ENCODE measurements at regions not wholly inside any gene's neighbourhood (a gene's known extent, or its start where the extent isn't known, plus 50 kb on each side); places are given as distances from the start of the nearest gene placed in this dataset.

GRCh38 chr18:78477840-78478239 lies 501.8 kb upstream of the SALL3 start:
- no peak overlapping the region for H3K27ac Mint-ChIP-seq
- ATAC-seq (replicated peaks in 1 of 4) = no peak

GRCh38 chr18:78479443-78479842 lies 500.2 kb upstream of the SALL3 start:
- H3K27me3 ChIP-seq (replicated peaks in 1 of 2; ENCODE audit: control insufficient read depth in 2 of 2, extremely low read depth in 1 of 2, insufficient read depth in 2 of 2, low read length in 1 of 2) = peaks cover 0 to 2% of the 10 kb centered on the region in 2 experiments
- H3K4me3 ChIP-seq (ENCODE audit: control insufficient read depth in 1 of 2, extremely low read depth in 1 of 2, low read length in 1 of 2) = no peak overlapping the region
- H3K36me3 ChIP-seq (ENCODE audit: control insufficient read depth in 2 of 2, extremely low read depth in 1 of 2, insufficient read depth in 1 of 2, low read length in 1 of 2) = no peaks in the 10 kb centered on the region
- peaks cover 0 to 4% of the 10 kb centered on the region in 2 donors for H3K27me3 Mint-ChIP-seq
- no peaks in the 10 kb centered on the region for H3K9me3 ChIP-seq
- H3K9me3 Mint-ChIP-seq = peaks cover 0 to 4% (median 0%) of the 10 kb centered on the region in 3 donors
- ChIA-PET POLR2A (no interaction called here), CTCF (interaction anchor here in 1 of 2 donors (0.6 kb wide), 1 partner anchor 34 kb away, joined by 7 read pairs; no protein-coding TSS in a partner anchor)
- no peak for ATAC-seq (replicated peaks in 1 of 4)
- no peak overlapping the region for H3K4me3 Mint-ChIP-seq
- no peak overlapping the region for H3K27ac ChIP-seq (ENCODE audit: low read length)
- no peaks in the 10 kb centered on the region for H3K36me3 Mint-ChIP-seq
- no peaks in the 10 kb centered on the region for H3K4me1 Mint-ChIP-seq
- H3K27ac Mint-ChIP-seq = no peak overlapping the region
- no peaks in the 10 kb centered on the region for H3K4me1 ChIP-seq (ENCODE audit: control insufficient read depth in 1 of 2, extremely low read depth in 1 of 2, insufficient read depth in 2 of 2, low read length in 2 of 2)
- DNase-seq = no peak
- 92% methylated on average over 12 of the region's 16 CpGs for whole genome bisulfite sequencing (ENCODE audit: insufficient coverage)

More at GRCh38 chr18:78477840-78478239, 501.8 kb upstream of the SALL3 start:
- H3K4me1 Mint-ChIP-seq = no peaks in the 10 kb centered on the region
- no peak for DNase-seq
- Histone ChIP-seq H3K9me3 (no peaks in the 10 kb centered on the region), H3K36me3 (ENCODE audit: control insufficient read depth in 2 of 2, extremely low read depth in 1 of 2, insufficient read depth in 1 of 2, low read length in 1 of 2) (no peaks in the 10 kb centered on the region), H3K4me1 (ENCODE audit: control insufficient read depth in 1 of 2, extremely low read depth in 1 of 2, insufficient read depth in 2 of 2, low read length in 2 of 2) (no peaks in the 10 kb centered on the region), H3K27ac (ENCODE audit: low read length) (no peak overlapping the region), H3K27me3 (replicated peaks in 1 of 2; ENCODE audit: control insufficient read depth in 2 of 2, extremely low read depth in 1 of 2, insufficient read depth in 2 of 2, low read length in 1 of 2) (peaks cover 0 to 2% of the 10 kb centered on the region in 2 experiments), H3K4me3 (ENCODE audit: control insufficient read depth in 1 of 2, extremely low read depth in 1 of 2, low read length in 1 of 2) (no peak overlapping the region)
- H3K9me3 Mint-ChIP-seq = no peaks in the 10 kb centered on the region
- WGBS (ENCODE audit: insufficient coverage) = 58% methylated on average over 2 of the region's 9 CpGs
- ChIA-PET CTCF (no interaction called here), POLR2A (no interaction called here)
- H3K27me3 Mint-ChIP-seq = no peaks in the 10 kb centered on the region
- no peaks in the 10 kb centered on the region for H3K36me3 Mint-ChIP-seq
- H3K4me3 Mint-ChIP-seq = no peak overlapping the region

GRCh38 chr18:78480262-78481054 lies 499.2 kb upstream of the SALL3 start:
- Mint-ChIP-seq H3K4me1 (no peaks in the 10 kb centered on the region), H3K27ac (no peak overlapping the region), H3K36me3 (no peaks in the 10 kb centered on the region), H3K27me3 (peaks cover 0 to 5% of the 10 kb centered on the region in 2 donors), H3K4me3 (no peak overlapping the region), H3K9me3 (peaks cover 0 to 4% (median 0%) of the 10 kb centered on the region in 3 donors)
- Histone ChIP-seq H3K27me3 (replicated peaks in 1 of 2; ENCODE audit: control insufficient read depth in 2 of 2, extremely low read depth in 1 of 2, insufficient read depth in 2 of 2, low read length in 1 of 2) (peaks cover 0 to 5% of the 10 kb centered on the region in 2 experiments), H3K4me1 (ENCODE audit: control insufficient read depth in 1 of 2, extremely low read depth in 1 of 2, insufficient read depth in 2 of 2, low read length in 2 of 2) (no peaks in the 10 kb centered on the region), H3K4me3 (ENCODE audit: control insufficient read depth in 1 of 2, extremely low read depth in 1 of 2, low read length in 1 of 2) (no peak overlapping the region), H3K36me3 (ENCODE audit: control insufficient read depth in 2 of 2, extremely low read depth in 1 of 2, insufficient read depth in 1 of 2, low read length in 1 of 2) (no peaks in the 10 kb centered on the region), H3K27ac (ENCODE audit: low read length) (no peak overlapping the region), H3K9me3 (no peaks in the 10 kb centered on the region)
- ChIA-PET CTCF (no interaction called here), POLR2A (no interaction called here)
- 91% methylated on average over 27 of the region's 31 CpGs for WGBS (ENCODE audit: insufficient coverage)
- DNase-seq (no peak), ATAC-seq (replicated peaks in 1 of 4) (no peak)

- Mint-ChIP-seq H3K36me3 (no peaks in the 10 kb centered on the region), H3K9me3 (peaks cover 0 to 4% (median 0%) of the 10 kb centered on the region in 3 donors), H3K27ac (no peak overlapping the region), H3K4me1 (no peaks in the 10 kb centered on the region), H3K4me3 (no peak overlapping the region), H3K27me3 (peaks cover 4 to 5% of the 10 kb centered on the region in 2 donors)
- Histone ChIP-seq H3K4me3 (ENCODE audit: control insufficient read depth in 1 of 2, extremely low read depth in 1 of 2, low read length in 1 of 2) (no peak overlapping the region), H3K36me3 (ENCODE audit: control insufficient read depth in 2 of 2, extremely low read depth in 1 of 2, insufficient read depth in 1 of 2, low read length in 1 of 2) (no peaks in the 10 kb centered on the region), H3K4me1 (ENCODE audit: control insufficient read depth in 1 of 2, extremely low read depth in 1 of 2, insufficient read depth in 2 of 2, low read length in 2 of 2) (no peaks in the 10 kb centered on the region), H3K27me3 (replicated peaks in 1 of 2; ENCODE audit: control insufficient read depth in 2 of 2, extremely low read depth in 1 of 2, insufficient read depth in 2 of 2, low read length in 1 of 2) (peaks cover 0 to 3% of the 10 kb centered on the region in 2 experiments), H3K9me3 (no peaks in the 10 kb centered on the region), H3K27ac (ENCODE audit: low read length) (no peak overlapping the region)
- ChIA-PET POLR2A (interaction anchor here in 1 of 2 donors (0.6 kb wide), 1 partner anchor 1413 kb away, joined by 5 read pairs; no protein-coding TSS in a partner anchor), CTCF (no interaction called here)
- WGBS (ENCODE audit: insufficient coverage) = 86% methylated on average over 2 of the region's 7 CpGs
- DNase-seq (no peak), ATAC-seq (replicated peaks in 1 of 4) (no peak)
Measured at GRCh38 chr18:78482378-78482777, 497.2 kb upstream of the SALL3 start.

GRCh38 chr18:78487649-78488048 lies 492.0 kb upstream of the SALL3 start:
- H3K27ac ChIP-seq (ENCODE audit: low read length) = no peak overlapping the region
- ATAC-seq (replicated peaks in 1 of 4) (no peak), DNase-seq (no peak)
- H3K4me3 ChIP-seq (ENCODE audit: control insufficient read depth in 1 of 2, extremely low read depth in 1 of 2, low read length in 1 of 2) = no peak overlapping the region
- WGBS (ENCODE audit: insufficient coverage) = 82% methylated on average over 6 of the region's 6 CpGs
- Mint-ChIP-seq H3K4me3 (no peak overlapping the region), H3K27me3 (peaks cover 4 to 5% of the 10 kb centered on the region in 2 donors), H3K4me1 (no peaks in the 10 kb centered on the region), H3K9me3 (peaks cover 3 to 16% (median 12%) of the 10 kb centered on the region in 3 donors), H3K36me3 (no peaks in the 10 kb centered on the region), H3K27ac (no peak overlapping the region)
- peaks cover 0 to 3% of the 10 kb centered on the region in 2 experiments for H3K27me3 ChIP-seq (replicated peaks in 1 of 2; ENCODE audit: control insufficient read depth in 2 of 2, extremely low read depth in 1 of 2, insufficient read depth in 2 of 2, low read length in 1 of 2)
- no peaks in the 10 kb centered on the region for H3K36me3 ChIP-seq (ENCODE audit: control insufficient read depth in 2 of 2, extremely low read depth in 1 of 2, insufficient read depth in 1 of 2, low read length in 1 of 2)
- ChIA-PET POLR2A (no interaction called here), CTCF (no interaction called here)
- no peaks in the 10 kb centered on the region for H3K4me1 ChIP-seq (ENCODE audit: control insufficient read depth in 1 of 2, extremely low read depth in 1 of 2, insufficient read depth in 2 of 2, low read length in 2 of 2)
- no peaks in the 10 kb centered on the region for H3K9me3 ChIP-seq

- ChIA-PET CTCF (no interaction called here), POLR2A (no interaction called here)
- DNase-seq (no peak), ATAC-seq (replicated peaks in 1 of 4) (no peak)
- H3K4me1 Mint-ChIP-seq = no peaks in the 10 kb centered on the region
- no peak overlapping the region for H3K4me3 Mint-ChIP-seq
- no peaks in the 10 kb centered on the region for H3K4me1 ChIP-seq (ENCODE audit: control insufficient read depth in 1 of 2, extremely low read depth in 1 of 2, insufficient read depth in 2 of 2, low read length in 2 of 2)
- no peaks in the 10 kb centered on the region for H3K36me3 Mint-ChIP-seq
- no peaks in the 10 kb centered on the region for H3K9me3 ChIP-seq
- no peaks in the 10 kb centered on the region for H3K27me3 Mint-ChIP-seq
- H3K27ac ChIP-seq (ENCODE audit: low read length) = no peak overlapping the region
- WGBS (ENCODE audit: insufficient coverage) = 90% methylated on average over 16 of the region's 19 CpGs
- peaks cover 3 to 15% (median 12%) of the 10 kb centered on the region in 3 donors for H3K9me3 Mint-ChIP-seq
- no peak overlapping the region for H3K27ac Mint-ChIP-seq
- no peaks in the 10 kb centered on the region for H3K36me3 ChIP-seq (ENCODE audit: control insufficient read depth in 2 of 2, extremely low read depth in 1 of 2, insufficient read depth in 1 of 2, low read length in 1 of 2)
- no peaks in the 10 kb centered on the region for H3K27me3 ChIP-seq (replicated peaks in 1 of 2; ENCODE audit: control insufficient read depth in 2 of 2, extremely low read depth in 1 of 2, insufficient read depth in 2 of 2, low read length in 1 of 2)
- H3K4me3 ChIP-seq (ENCODE audit: control insufficient read depth in 1 of 2, extremely low read depth in 1 of 2, low read length in 1 of 2) = no peak overlapping the region
Measured at GRCh38 chr18:78492064-78492812, 487.4 kb upstream of the SALL3 start.
